ENCODE measurements at regions not wholly inside any gene's neighbourhood (a gene's known extent, or its start where the extent isn't known, plus 50 kb on each side); places are given as distances from the start of the nearest gene placed in this dataset.

- SMC1A ChIA-PET (ENCODE audit: uncharacterized antibody, unreplicated experiment), result interaction anchor here (0.5 to 1.4 kb wide), 9 partner anchors 12 to 306 kb away, joined by 3 to 7 read pairs (median 3); no protein-coding TSS in a partner anchor
- H3K4me2 ChIP-seq (ENCODE audit: control insufficient read depth, insufficient read depth), result no peak overlapping the region
- intact Hi-C loops (cut with micrococcal nuclease; ENCODE audit: unreplicated experiment) (loop anchor here (1.0 kb wide), 1 partner anchor 11 kb away; no protein-coding TSS in a partner anchor), in situ Hi-C loops (cut with MboI) (no loop called here)
- H3K9me3 ChIP-seq (replicated peaks; ENCODE audit: control insufficient read depth, insufficient read depth, low read length), result no peaks in the 10 kb centered on the region
- DNase-seq (ENCODE audit: low read depth, low spot score) (no peak), ATAC-seq (no peak), FAIRE-seq (no peak)
- H3K27ac ChIP-seq (ENCODE audit: control insufficient read depth, insufficient read depth), result no peak overlapping the region
- peaks cover 41% of the 10 kb centered on the region for H3K4me1 ChIP-seq (ENCODE audit: control insufficient read depth, insufficient read depth, low read length)
- H2AFZ ChIP-seq (ENCODE audit: control insufficient read depth, low read depth, low read length), result no peak overlapping the region
- POLR2A ChIA-PET, result no interaction called here
- no peaks in the 10 kb centered on the region for H4K20me1 ChIP-seq (ENCODE audit: control insufficient read depth, insufficient read depth)
- BruUV-seq (replicated peaks), result no TSS peak
- no peaks in the 10 kb centered on the region for H3K79me2 ChIP-seq (ENCODE audit: control insufficient read depth, insufficient read depth, low read length)
- no peak overlapping the region for H3K4me3 ChIP-seq
- CTCF ChIA-PET, result interaction anchor here (1.1 to 2.1 kb wide), 5 partner anchors 10 to 325 kb away, joined by 3 to 7 read pairs (median 5); no protein-coding TSS in a partner anchor
- no peaks in the 10 kb centered on the region for H3K27me3 ChIP-seq (replicated peaks in 1 of 2; ENCODE audit: control insufficient read depth in 2 of 2, insufficient read depth in 2 of 2, low read length in 1 of 2)
- 74% methylated on average over 8 of the region's 8 CpGs for WGBS (ENCODE audit: insufficient coverage, insufficient replicate concordance, low lambda C conversion rate, missing lambda C conversion rate)
- H3K36me3 ChIP-seq (ENCODE audit: control insufficient read depth in 2 of 2, insufficient read depth in 2 of 2, low read length in 1 of 2), result no peaks in the 10 kb centered on the region
- RAD21 ChIA-PET (ENCODE audit: unreplicated experiment), result interaction anchor here (1.1 to 2.1 kb wide), 4 partner anchors 14 to 324 kb away, joined by 3 to 7 read pairs (median 4); no protein-coding TSS in a partner anchor
- H3K9ac ChIP-seq (ENCODE audit: control insufficient read depth, insufficient read depth, low read length), result no peak overlapping the region
- no peak for TF ChIP-seq ESRRA (IDR thresholded peaks at IDR 0.05; ENCODE audit: low read length)
- no peak for TF ChIP-seq NFIC (IDR thresholded peaks at IDR 0.05; ENCODE audit: low read depth, low read length)
- TF ChIP-seq HDAC6 (IDR thresholded peaks at IDR 0.05; ENCODE audit: unreplicated experiment), result no peak
- TF ChIP-seq RB1 (IDR thresholded peaks at IDR 0.05; ENCODE audit: borderline replicate concordance), result no peak
- no peak for TF ChIP-seq STAT3 (IDR thresholded peaks at IDR 0.05; ENCODE audit: low read depth, low read length)
- TF ChIP-seq KLF5 (IDR thresholded peaks at IDR 0.05; ENCODE audit: partially characterized antibody), result no peak
- no peak for TF ChIP-seq IKZF1 (conservative IDR thresholded peaks at IDR 0.05)
- TF ChIP-seq CUX1 (IDR thresholded peaks at IDR 0.05; ENCODE audit: insufficient replicate concordance, low read depth, low read length), result no peak
- no peak for TF ChIP-seq POLR2AphosphoS5 (IDR thresholded peaks at IDR 0.05; ENCODE audit: low read length)
- no peak for TF ChIP-seq RAD51 (IDR thresholded peaks at IDR 0.05)
- TF ChIP-seq ETV6 (conservative IDR thresholded peaks at IDR 0.05 in 1 of 2, IDR thresholded peaks at IDR 0.05 in 1 of 2; ENCODE audit: borderline replicate concordance in 1 of 2, low read depth in 1 of 2), result no peak
- no peak for TF ChIP-seq TCF12 (IDR thresholded peaks at IDR 0.05; ENCODE audit: low read depth, low read length)
- no peak for TF ChIP-seq BCL3 (IDR thresholded peaks at IDR 0.05; ENCODE audit: borderline replicate concordance, insufficient read depth, low read depth, low read length, poor library complexity, severe bottlenecking)
- no peak for TF ChIP-seq FOXK2 (IDR thresholded peaks at IDR 0.05)
- no peak for TF ChIP-seq SMAD1 (IDR thresholded peaks at IDR 0.05; ENCODE audit: low read depth, partially characterized antibody)
- no peak for TF ChIP-seq EZH2 (IDR thresholded peaks at IDR 0.05; ENCODE audit: borderline replicate concordance, control insufficient read depth, low read depth, low read length)
- TF ChIP-seq ZNF622 (IDR thresholded peaks at IDR 0.05), result no peak
- TF ChIP-seq ATF7 (IDR thresholded peaks at IDR 0.05; ENCODE audit: low read depth), result no peak
Measured at GRCh38 chr11:128304666-128305485, 282.5 kb downstream of the ETS1 start.

Measured in GM12878 (cell line).